H9 (cell line): ENCODE measurements at regions not wholly inside any gene's neighbourhood (a gene's known extent, or its start where the extent isn't known, plus 50 kb on each side); places are given as distances from the start of the nearest gene placed in this dataset.

Source experiments
- DNase-seq: peaks from one replicate; pipeline ENCODE4 v3.0.0-alpha.2; 2017
- H2AFZ ChIP-seq: one replicate; pipeline ENCODE4 v1.6.1; 2013; ENCODE audit warnings: mild to moderate bottlenecking, low read length, control low read depth, moderate library complexity
- H2AK5ac ChIP-seq: 2 replicates; pipeline ENCODE4 v1.6.1; 2013; ENCODE audit warnings: low read length, control low read depth, mixed read lengths; ENCODE audit not compliant: insufficient read length
- H2BK120ac ChIP-seq: one replicate; pipeline ENCODE4 v1.6.1; 2013; ENCODE audit warnings: low read depth, mild to moderate bottlenecking, low read length, control low read depth, inconsistent platforms; ENCODE audit not compliant: poor library complexity, severe bottlenecking
- H2BK12ac ChIP-seq: 2 replicates; pipeline ENCODE4 v1.6.1; 2013; ENCODE audit warnings: low read length, control low read depth, mixed read lengths, low read depth; ENCODE audit not compliant: insufficient read length
- H2BK15ac ChIP-seq: 2 replicates; pipeline ENCODE4 v1.6.1; 2013; ENCODE audit warnings: low read depth, low read length, control low read depth
- H2BK20ac ChIP-seq: one replicate; pipeline ENCODE4 v1.6.1; 2013; ENCODE audit warnings: low read depth, mild to moderate bottlenecking, low read length, control low read depth, inconsistent platforms; ENCODE audit not compliant: poor library complexity, severe bottlenecking
- H2BK5ac ChIP-seq: 2 replicates; pipeline ENCODE4 v1.6.1; 2013; ENCODE audit warnings: low read length, control low read depth, mixed read lengths; ENCODE audit not compliant: insufficient read length
- H3K14ac ChIP-seq: 2 replicates; pipeline ENCODE4 v1.6.1; 2013; ENCODE audit warnings: low read length, control low read depth; ENCODE audit not compliant: insufficient read depth
- H3K18ac ChIP-seq: 2 replicates; pipeline ENCODE4 v1.6.1; 2013; ENCODE audit warnings: low read depth, mild to moderate bottlenecking, mixed read lengths, low read length, control low read depth; ENCODE audit not compliant: insufficient read length
- H3K23ac ChIP-seq: 2 replicates; pipeline ENCODE4 v1.6.1; 2013; ENCODE audit warnings: low read length, control low read depth, mixed read lengths, low read depth; ENCODE audit not compliant: insufficient read length
- H3K23me2 ChIP-seq: 2 replicates; pipeline ENCODE4 v1.6.1; 2013; ENCODE audit warnings: low read depth, mild to moderate bottlenecking, mixed read lengths, low read length, control low read depth; ENCODE audit not compliant: insufficient read length, poor library complexity, severe bottlenecking
- H3K27ac ChIP-seq: 2 replicates; pipeline ENCODE4 v1.5.1; 2013; ENCODE audit warnings: low read length, control low read depth, mixed read lengths, low read depth; ENCODE audit not compliant: insufficient read length
- H3K27me3 ChIP-seq: 2 replicates; pipeline ENCODE4 v1.6.1; 2013; ENCODE audit warnings: low read length, control low read depth, inconsistent platforms; ENCODE audit not compliant: insufficient read depth
- H3K4ac ChIP-seq: 2 replicates; pipeline ENCODE4 v1.6.1; 2013; ENCODE audit warnings: low read depth, mild to moderate bottlenecking, control low read depth, inconsistent platforms, low read length, moderate library complexity
- H3K4me1 ChIP-seq: 2 replicates; pipeline ENCODE4 v1.6.1; 2013; ENCODE audit warnings: low read length, control low read depth, inconsistent platforms; ENCODE audit not compliant: insufficient read depth
- H3K4me2 ChIP-seq: 2 replicates; pipeline ENCODE4 v1.6.1; 2013; ENCODE audit warnings: low read length, control low read depth, mixed read lengths; ENCODE audit not compliant: insufficient read length, insufficient read depth
- H3K56ac ChIP-seq: 2 replicates; pipeline ENCODE4 v1.6.1; 2013; ENCODE audit warnings: low read depth, mild to moderate bottlenecking, mixed read lengths, low read length, control low read depth; ENCODE audit not compliant: insufficient read length
- H3K79me1 ChIP-seq: 2 replicates; pipeline ENCODE4 v1.6.1; 2013; ENCODE audit warnings: low read depth, mild to moderate bottlenecking, moderate library complexity, low read length, control low read depth, inconsistent platforms; ENCODE audit not compliant: insufficient read depth, poor library complexity, severe bottlenecking
- H3K79me2 ChIP-seq: 2 replicates; pipeline ENCODE4 v1.6.1; 2013; ENCODE audit warnings: low read length, control low read depth, inconsistent platforms; ENCODE audit not compliant: insufficient read depth
- H3K9ac ChIP-seq: 2 replicates; pipeline ENCODE4 v1.6.1; 2013; ENCODE audit warnings: low read length, control low read depth, mixed read lengths; ENCODE audit not compliant: insufficient read length; ENCODE audit errors: extremely low read depth
- H3K9me3 ChIP-seq: one replicate; pipeline ENCODE4 v1.6.1; 2013; ENCODE audit warnings: low read depth, low read length, inconsistent platforms; ENCODE audit not compliant: control insufficient read depth
- H3T11ph ChIP-seq: one replicate; pipeline ENCODE4 v1.6.1; 2013; ENCODE audit warnings: mild to moderate bottlenecking, low read length, control low read depth, inconsistent platforms
- H4K20me1 ChIP-seq: one replicate; pipeline ENCODE4 v1.6.1; 2013; ENCODE audit not compliant: control insufficient read depth, insufficient read length, insufficient read depth
- H4K5ac ChIP-seq: 2 replicates; pipeline ENCODE4 v1.6.1; 2013; ENCODE audit warnings: low read depth, mild to moderate bottlenecking, mixed read lengths, low read length, control low read depth; ENCODE audit not compliant: insufficient read length
- H4K8ac ChIP-seq: replicated peaks from 2 replicates; pipeline ENCODE4 v1.6.1; 2013; ENCODE audit warnings: low read length, control low read depth, mixed read lengths, low read depth; ENCODE audit not compliant: insufficient read length
- H4K91ac ChIP-seq: 2 replicates; pipeline ENCODE4 v1.6.1; 2013; ENCODE audit warnings: low read depth, mild to moderate bottlenecking, moderate library complexity, mixed read lengths, low read length, control low read depth; ENCODE audit not compliant: insufficient read length
- H3K27ac Mint-ChIP-seq, 3 experiments: 2 replicates in 2 of 3; 3 replicates in 1 of 3; pipeline ENCODE4 v1.8.0; 2020 to 2021; ENCODE audit warnings: mixed read lengths in 3 of 3, mild to moderate bottlenecking in 1 of 3, moderate library complexity in 1 of 3
- H3K27me3 Mint-ChIP-seq: 2 replicates; pipeline ENCODE4 v1.8.0; 2021; ENCODE audit warnings: low read depth, mild to moderate bottlenecking, moderate library complexity, mixed read lengths
- H3K36me3 Mint-ChIP-seq, 3 experiments: 2 replicates in 2 of 3; 3 replicates in 1 of 3; pipeline ENCODE4 v1.8.0; 2020 to 2021; ENCODE audit warnings: low read depth in 3 of 3, mixed read lengths in 3 of 3; ENCODE audit not compliant: insufficient read depth in 1 of 3
- H3K4me1 Mint-ChIP-seq, 2 experiments: 2 replicates each; pipeline ENCODE4 v1.8.0; 2020; ENCODE audit warnings: mixed read lengths in 2 of 2
- H3K4me3 Mint-ChIP-seq, 2 experiments: 2 replicates in 1 of 2; 3 replicates in 1 of 2; pipeline ENCODE4 v1.8.0; 2020 to 2021; ENCODE audit warnings: mild to moderate bottlenecking in 2 of 2, mixed read lengths in 2 of 2, moderate library complexity in 1 of 2
- H3K9me3 Mint-ChIP-seq, 2 experiments: 2 replicates in 1 of 2; 3 replicates in 1 of 2; pipeline ENCODE4 v1.8.0; 2020; ENCODE audit warnings: mild to moderate bottlenecking in 2 of 2, mixed read lengths in 2 of 2, moderate library complexity in 1 of 2
- WGBS: extraction: QIAGEN DNeasy Blood & Tissue Kit; methylation state at CpG from one replicate; pipeline ENCODE4 v1.1.7; 2013; ENCODE audit warnings: missing lambda C conversion rate, low lambda C conversion rate, mixed read lengths; ENCODE audit not compliant: insufficient read length; ENCODE audit errors: extremely low coverage; 5-methylcytosine and 5-hydroxymethylcytosine counted together
- TF ChIP-seq, protein P1 (sequence below): fragments of 200-600 bp; sonication (generic); conservative IDR thresholded peaks from 3 replicates; pipeline ENCODE4 v1.8.0; 2021; ENCODE audit warnings: antibody characterized with exemption, mild to moderate bottlenecking

- Histone ChIP-seq H3K56ac (no peak overlapping the region), H3K79me1 (no peaks in the 10 kb centered on the region), H3K14ac (no peak overlapping the region), H2BK12ac (no peak overlapping the region), H2BK5ac (no peak overlapping the region), H3K23me2 (no peaks in the 10 kb centered on the region), H4K20me1 (no peaks in the 10 kb centered on the region), H4K5ac (no peak overlapping the region), H3K4me2 (no peak overlapping the region), H4K91ac (no peak overlapping the region), H3K27ac (no peak overlapping the region), H2BK120ac (no peak overlapping the region), H3K18ac (no peak overlapping the region), H3K4me1 (peaks cover 8% of the 10 kb centered on the region), H3K23ac (no peak overlapping the region), H3K4ac (no peak overlapping the region), H4K8ac (no peak overlapping the region), H3K27me3 (no peaks in the 10 kb centered on the region; the same call in 1 of the 2 replicates), H2AK5ac (no peak overlapping the region), H2BK20ac (no peak overlapping the region), H2AFZ (no peak overlapping the region), H3K79me2 (no peaks in the 10 kb centered on the region; the same call in 1 of the 2 replicates), H3K9me3 (no peaks in the 10 kb centered on the region), H2BK15ac (no peak overlapping the region), H3T11ph (no peak overlapping the region), H3K9ac (no peak overlapping the region)
- Mint-ChIP-seq H3K4me1 (peaks cover 28 to 32% of the 10 kb centered on the region in 2 experiments), H3K36me3 (peaks cover 0 to 7% (median 0%) of the 10 kb centered on the region in 3 experiments; a peak in 3 of 7 replicates), H3K27me3 (no peaks in the 10 kb centered on the region), H3K27ac (no peak overlapping the region; a peak in 1 of 7 replicates), H3K9me3 (no peaks in the 10 kb centered on the region), H3K4me3 (no peak overlapping the region)
- no peak for DNase-seq
- WGBS: no CpG with 5 or more reads among the region's 1 CpG
- TF ChIP-seq, protein P1, sequence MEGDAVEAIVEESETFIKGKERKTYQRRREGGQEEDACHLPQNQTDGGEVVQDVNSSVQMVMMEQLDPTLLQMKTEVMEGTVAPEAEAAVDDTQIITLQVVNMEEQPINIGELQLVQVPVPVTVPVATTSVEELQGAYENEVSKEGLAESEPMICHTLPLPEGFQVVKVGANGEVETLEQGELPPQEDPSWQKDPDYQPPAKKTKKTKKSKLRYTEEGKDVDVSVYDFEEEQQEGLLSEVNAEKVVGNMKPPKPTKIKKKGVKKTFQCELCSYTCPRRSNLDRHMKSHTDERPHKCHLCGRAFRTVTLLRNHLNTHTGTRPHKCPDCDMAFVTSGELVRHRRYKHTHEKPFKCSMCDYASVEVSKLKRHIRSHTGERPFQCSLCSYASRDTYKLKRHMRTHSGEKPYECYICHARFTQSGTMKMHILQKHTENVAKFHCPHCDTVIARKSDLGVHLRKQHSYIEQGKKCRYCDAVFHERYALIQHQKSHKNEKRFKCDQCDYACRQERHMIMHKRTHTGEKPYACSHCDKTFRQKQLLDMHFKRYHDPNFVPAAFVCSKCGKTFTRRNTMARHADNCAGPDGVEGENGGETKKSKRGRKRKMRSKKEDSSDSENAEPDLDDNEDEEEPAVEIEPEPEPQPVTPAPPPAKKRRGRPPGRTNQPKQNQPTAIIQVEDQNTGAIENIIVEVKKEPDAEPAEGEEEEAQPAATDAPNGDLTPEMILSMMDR: no peak
Observed at GRCh38 chr2:63791387-63791786, 50.3 kb upstream of the UGP2 start.
